ENCODE measurements at regions not wholly inside any gene's neighbourhood (a gene's known extent, or its start where the extent isn't known, plus 50 kb on each side); places are given as distances from the start of the nearest gene placed in this dataset.

GRCh38 chr6:91669154-91669870 lies 1082.4 kb upstream of the MAP3K7 start:
- no peak for DNase-seq

- DNase-seq: no peak
These were observed 1080.7 kb upstream of the MAP3K7 start for GRCh38 chr6:91667596-91667995.

GRCh38 chr6:91664327-91664959 lies 1077.6 kb upstream of the MAP3K7 start:
- DNase-seq: no peak

- no peak for DNase-seq
These were observed 1074.0 kb upstream of the MAP3K7 start for GRCh38 chr6:91660893-91661292.

- no peak for DNase-seq
These were observed 1073.0 kb upstream of the MAP3K7 start for GRCh38 chr6:91659891-91660290.

GRCh38 chr6:91654793-91655192 lies 1067.9 kb upstream of the MAP3K7 start:
- no peak for DNase-seq

- no peak for DNase-seq
These were observed 1067.5 kb upstream of the MAP3K7 start for GRCh38 chr6:91654357-91654756.

- DNase-seq: no peak
These were observed 1067.0 kb upstream of the MAP3K7 start for GRCh38 chr6:91653895-91654294.

- no peak for DNase-seq
These were observed 1066.3 kb upstream of the MAP3K7 start for GRCh38 chr6:91653076-91653723.

GRCh38 chr6:91646649-91647048 lies 1059.8 kb upstream of the MAP3K7 start:
- DNase-seq: no peak

GRCh38 chr6:91645811-91646210 lies 1058.9 kb upstream of the MAP3K7 start:
- DNase-seq: no peak

GRCh38 chr6:91637217-91637616 lies 1050.3 kb upstream of the MAP3K7 start:
- no peak for DNase-seq

GRCh38 chr6:91634791-91635190 lies 1047.9 kb upstream of the MAP3K7 start:
- DNase-seq: no peak

- DNase-seq: no peak
These were observed 1046.7 kb upstream of the MAP3K7 start for GRCh38 chr6:91633374-91634111.

- no peak for DNase-seq
These were observed 1045.4 kb upstream of the MAP3K7 start for GRCh38 chr6:91632308-91632707.

GRCh38 chr6:91631227-91631626 lies 1044.4 kb upstream of the MAP3K7 start:
- DNase-seq: no peak

GRCh38 chr6:91626911-91627310 lies 1040.0 kb upstream of the MAP3K7 start:
- no peak for DNase-seq

- no peak for DNase-seq
These were observed 1026.6 kb upstream of the MAP3K7 start for GRCh38 chr6:91613481-91613880.

GRCh38 chr6:91611190-91611589 lies 1024.3 kb upstream of the MAP3K7 start:
- DNase-seq: no peak

- DNase-seq: no peak
These were observed 1021.6 kb upstream of the MAP3K7 start for GRCh38 chr6:91608428-91608827.

GRCh38 chr6:91606148-91606901 lies 1019.5 kb upstream of the MAP3K7 start:
- DNase-seq: no peak

GRCh38 chr6:91600561-91600960 lies 1013.7 kb upstream of the MAP3K7 start:
- no peak for DNase-seq

- DNase-seq: no peak
These were observed 1003.3 kb upstream of the MAP3K7 start for GRCh38 chr6:91590191-91590590.

Measured in GDM1 (cell line).